GM18907 (cell line): ENCODE measurements at regions not wholly inside any gene's neighbourhood (a gene's known extent, or its start where the extent isn't known, plus 50 kb on each side); places are given as distances from the start of the nearest gene placed in this dataset.
A peak's percentile ranks its signal among the peaks of the same experiment; 100 is the strongest.
"Not testable (repeated sequence)": the region's sequence is repeated elsewhere in the genome, so short reads cannot be mapped to it uniquely, and the experiment has no call there.

Experiments
- ATAC-seq: cut with Tn5 transposase; IDR thresholded peaks from one replicate; pipeline ENCODE4 v1.9.1; 2021; ENCODE audit warnings: mild to moderate bottlenecking, moderate library complexity; ENCODE audit not compliant: unreplicated experiment

DNA sequence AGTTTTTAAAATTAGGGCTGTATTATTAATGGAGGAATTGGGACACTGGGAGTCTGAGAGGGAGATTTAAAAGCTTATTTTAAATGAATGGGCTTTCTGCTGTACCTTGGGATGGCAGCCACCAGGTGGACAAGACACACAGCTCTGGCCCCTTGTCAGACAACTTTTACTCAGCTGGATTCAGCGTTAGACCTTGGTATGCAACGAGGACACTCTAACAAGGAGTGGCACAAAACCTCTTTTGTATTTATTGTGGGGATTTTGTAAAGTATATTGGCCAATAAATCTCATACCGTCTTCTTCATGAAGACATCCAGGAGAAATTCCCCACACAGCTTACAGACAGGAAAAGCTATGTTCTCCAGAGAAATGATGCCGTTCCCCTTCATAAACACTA is 105.7 kb downstream of the LCA5 start:
- no peak for ATAC-seq

DNA sequence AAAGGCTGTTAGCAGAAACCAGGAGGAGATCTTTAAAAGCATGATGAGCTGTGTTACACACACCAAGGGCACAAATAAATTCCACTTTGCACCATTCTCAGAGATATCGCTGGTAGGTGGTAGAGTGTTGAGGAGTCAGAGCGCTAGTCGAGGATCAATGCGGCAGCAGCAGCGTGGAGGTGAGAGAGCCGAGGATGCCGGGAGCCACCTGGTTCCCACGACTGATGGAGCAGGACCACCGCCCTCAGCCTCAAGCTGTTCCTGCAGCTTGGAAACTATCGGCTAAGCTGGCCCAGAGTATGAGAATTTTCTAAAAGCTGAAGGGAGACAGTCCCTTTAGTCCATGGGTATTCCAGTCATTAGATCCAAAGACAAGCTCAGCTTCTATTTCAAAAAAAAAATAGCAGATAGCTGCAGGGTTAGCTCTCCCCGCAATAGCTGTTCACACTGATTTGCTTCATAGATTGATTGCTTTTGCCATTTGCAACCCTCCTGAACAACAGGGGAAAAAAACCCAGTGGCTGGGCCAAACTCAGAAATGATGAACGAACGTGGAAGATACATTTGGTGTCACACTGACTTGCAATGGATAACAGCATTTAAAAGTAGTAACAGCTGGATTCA is 106.2 kb downstream of the LCA5 start:
- no peak for ATAC-seq

DNA sequence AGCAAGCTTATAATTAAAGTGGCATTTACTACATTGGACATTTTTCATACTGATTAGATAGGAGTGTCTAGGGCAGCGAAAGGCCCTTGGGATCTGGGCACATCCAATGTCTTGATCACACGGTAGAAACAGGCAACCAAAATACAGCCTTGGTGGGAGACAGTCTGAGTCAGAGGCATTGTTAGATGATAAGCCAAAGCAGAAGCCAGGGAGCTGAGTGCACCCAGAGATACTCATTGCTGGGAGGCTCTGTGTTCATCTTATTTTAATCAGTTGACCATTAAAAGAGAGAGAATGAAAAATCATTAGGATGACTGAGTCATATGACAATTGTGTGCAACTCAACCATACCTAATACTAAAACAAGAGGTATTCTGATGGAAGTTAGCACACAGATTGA is 109.5 kb downstream of the LCA5 start:
- no peak for ATAC-seq

DNA sequence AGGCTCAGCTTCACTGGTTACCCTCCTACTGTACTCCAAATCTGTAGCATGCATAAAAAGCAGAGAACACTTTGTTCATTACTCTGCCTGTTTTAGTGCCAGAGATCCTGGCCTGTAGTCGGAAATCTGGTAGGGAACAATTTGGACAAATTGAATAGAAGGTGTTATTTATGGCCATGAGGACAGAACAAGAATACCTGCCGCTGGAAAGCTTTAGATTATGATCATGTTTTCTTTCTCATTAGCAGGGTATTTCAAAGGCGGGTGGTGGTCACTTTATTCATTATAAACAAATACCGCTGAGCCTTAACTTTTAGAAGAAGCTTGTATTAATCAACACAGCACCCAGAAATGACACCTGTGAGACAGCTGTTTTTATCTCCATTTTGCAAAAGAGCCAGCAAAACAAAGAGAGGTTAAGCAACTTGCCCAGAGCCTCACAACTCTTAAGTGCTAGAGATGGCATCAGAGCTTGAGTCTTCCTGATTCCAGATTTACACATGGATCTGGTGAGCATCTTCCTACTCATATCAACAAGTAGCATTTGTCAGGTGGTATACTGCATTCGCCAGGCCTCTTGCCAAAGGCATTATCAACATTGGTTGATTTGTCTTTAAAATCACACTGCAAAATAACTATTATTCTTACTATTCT is 110.5 kb downstream of the LCA5 start:
- no peak for ATAC-seq

DNA sequence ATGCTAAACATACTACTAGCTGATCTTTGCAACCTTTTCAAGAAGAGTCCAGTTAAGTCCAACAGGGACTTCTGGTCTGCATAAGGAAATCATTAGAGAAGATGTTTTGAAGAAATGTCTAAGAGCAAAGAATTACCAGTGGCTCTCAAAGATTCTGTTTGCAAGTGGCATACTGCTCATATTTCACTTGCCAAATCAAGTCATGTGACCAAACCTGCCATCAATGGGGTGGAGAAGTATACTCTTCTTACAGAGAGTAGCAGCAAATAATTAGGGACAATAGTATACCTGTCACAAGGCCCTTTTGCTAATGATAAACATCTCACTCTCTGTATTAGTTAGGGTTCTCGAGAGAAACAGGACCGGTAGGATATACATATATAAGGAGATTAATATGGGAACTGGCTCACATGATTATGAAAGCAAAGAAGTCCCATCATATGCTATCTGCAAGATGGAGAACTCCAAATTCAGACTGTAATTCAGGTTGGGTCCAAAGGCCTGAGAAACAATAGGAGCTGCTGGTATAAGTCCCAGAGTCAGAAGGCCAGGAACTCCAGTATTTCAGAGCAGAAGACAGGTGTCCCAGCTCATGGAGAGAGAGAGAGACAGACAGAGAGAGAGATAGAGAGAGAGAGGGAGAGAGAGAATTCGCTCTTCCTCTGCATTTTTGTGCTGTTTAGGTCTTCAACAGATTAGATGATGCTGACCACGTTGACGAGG is 111.5 kb downstream of the LCA5 start:
- ATAC-seq = no peak

DNA sequence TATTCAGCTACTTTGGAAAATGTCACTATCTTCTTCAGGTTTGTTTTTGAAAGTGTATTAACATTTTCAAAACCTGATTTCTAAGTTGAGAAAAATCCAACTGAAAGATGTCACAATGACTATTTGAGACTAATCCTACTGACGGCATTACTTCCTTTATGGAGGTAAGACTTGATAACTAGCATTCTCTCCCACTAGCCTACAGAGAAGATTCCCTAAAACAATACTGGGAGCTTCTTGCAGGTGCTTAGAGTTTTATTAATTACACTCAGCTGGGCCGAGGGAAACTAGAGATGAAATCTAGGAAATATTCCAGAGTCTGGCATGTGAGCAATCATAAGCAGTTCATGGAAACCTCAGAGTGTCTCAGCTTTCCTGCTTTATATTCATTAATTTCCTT is 114.0 kb downstream of the LCA5 start:
- ATAC-seq = no peak

DNA sequence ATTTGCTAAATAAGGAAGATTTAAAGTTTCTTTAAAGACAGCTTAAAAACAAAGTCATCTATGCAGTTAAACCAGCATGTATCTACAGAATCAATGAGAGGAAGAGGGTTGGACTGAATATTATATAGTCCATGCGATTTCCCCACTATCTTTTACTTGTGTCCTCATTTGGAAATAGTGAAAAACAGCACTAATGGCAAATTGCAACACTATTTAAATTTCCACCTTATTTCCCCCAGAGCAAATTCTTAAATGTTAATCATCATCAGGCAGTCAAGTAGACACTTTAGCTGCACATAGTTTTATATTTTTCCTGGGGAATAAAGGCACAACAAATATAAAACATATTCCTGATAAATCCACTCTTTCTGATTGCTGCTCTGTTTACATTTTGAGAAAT is 114.6 kb downstream of the LCA5 start:
- no peak for ATAC-seq

DNA sequence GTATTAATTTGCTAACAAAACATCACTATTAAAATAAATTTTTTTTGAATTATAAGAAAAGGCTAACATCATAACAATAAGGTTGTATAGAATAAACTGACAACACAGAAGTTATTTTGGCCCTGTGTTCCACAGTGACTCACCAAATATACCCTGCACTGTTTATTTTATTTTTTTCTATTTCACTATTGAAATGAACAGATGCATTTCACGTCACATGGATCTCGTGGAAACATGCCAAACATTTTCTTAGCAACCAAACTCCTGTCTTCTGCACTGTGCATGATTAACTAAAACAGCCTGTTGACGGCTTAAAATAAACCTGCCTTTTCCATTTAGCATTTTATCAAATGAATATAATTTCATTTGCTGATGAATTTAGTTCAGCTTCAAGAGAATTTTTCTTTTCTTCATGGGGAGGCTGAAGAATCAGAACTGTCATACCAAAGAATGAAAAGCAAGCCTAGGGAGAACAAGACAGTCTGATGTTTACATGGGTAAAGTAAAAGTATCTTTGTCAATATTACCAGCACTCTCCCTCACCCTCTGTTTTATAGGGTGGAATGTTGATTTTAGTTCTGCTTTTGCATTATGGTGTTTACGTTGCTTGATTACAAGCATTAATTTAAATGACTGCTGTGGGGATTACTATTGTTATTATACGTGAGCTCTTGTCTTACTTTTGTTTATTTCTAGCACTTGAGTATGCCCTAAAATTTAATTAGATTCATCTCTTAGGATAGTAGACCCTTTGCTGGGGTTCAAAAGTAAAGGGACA is 115.3 kb downstream of the LCA5 start:
- peak; percentile 80 for ATAC-seq

DNA sequence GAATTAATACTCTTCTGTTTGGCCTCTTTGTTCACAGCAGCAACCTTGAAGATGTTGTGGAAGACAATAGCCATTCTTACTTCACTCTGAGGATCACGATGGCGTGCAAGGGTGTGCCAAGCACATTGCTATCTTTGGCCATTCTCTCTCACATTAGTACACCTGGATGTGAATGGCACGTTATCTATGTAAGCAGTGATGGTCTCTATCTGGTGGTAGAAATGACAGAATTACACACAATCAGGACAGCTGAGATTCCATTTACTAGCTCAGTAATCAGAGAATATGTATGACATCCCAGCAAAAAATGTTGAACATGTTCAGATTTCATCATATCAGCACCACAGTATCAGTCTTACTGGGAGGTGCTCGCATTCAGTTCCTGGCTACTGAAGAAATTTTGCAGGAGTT is 116.2 kb downstream of the LCA5 start:
- no peak for ATAC-seq

DNA sequence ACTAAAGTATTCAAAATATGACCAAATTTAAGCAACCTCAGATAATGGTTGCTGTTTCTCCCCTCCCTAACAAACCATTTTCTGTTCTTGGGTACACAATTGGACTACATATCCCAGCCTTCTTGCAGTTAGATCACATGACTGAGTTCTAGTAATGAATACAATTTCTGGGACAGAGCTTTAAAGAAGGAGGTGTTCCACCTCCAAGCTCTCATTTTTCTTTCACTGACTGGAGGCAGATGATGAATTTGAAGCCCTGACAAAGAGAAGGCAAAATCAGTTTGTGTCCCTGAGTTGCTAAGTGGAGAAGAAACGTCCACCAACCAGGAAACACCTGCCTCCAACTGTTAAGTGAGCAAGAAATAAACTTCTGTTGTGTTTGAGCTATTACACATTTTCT is 117.2 kb downstream of the LCA5 start:
- ATAC-seq = no peak

DNA sequence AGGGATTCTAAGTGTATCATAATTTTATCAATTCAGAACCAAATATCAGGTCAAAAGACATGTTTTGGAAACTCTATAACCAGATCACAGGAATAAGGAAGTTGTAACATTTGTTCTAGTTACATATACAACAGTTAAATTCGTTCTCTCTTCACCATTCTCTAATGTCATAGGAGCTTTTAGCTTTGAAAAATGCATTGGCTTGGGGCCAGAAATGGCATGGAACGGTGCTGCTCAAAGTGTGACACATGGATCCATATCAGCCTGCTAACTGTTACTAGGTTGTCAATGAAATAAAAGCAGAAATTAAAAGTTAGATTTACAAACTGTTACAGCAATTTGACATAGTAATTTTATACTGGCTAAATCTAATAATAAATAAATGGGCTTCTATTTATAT is 120.3 kb downstream of the LCA5 start:
- no peak for ATAC-seq

DNA sequence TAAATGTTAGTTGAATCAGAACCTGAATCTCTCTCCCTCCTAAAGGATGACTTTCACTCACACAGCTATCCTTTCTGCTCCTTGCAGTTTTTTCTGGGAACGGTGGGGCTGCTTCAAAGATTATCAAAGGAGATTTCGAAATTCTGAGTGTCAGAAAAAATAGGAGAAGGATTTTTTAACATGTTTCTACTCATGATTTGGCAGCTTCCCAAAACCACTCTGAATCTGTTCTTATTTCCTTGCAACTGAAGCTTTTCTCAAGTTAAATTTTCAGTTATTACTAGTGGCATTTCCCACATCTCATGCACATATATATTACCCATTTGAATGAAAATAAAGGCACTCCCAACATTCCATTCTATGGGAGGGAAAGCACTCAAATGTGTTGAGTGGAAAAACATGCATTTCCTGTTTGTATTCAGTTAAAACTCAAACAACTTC is 123.6 kb downstream of the LCA5 start:
- ATAC-seq = no peak

DNA sequence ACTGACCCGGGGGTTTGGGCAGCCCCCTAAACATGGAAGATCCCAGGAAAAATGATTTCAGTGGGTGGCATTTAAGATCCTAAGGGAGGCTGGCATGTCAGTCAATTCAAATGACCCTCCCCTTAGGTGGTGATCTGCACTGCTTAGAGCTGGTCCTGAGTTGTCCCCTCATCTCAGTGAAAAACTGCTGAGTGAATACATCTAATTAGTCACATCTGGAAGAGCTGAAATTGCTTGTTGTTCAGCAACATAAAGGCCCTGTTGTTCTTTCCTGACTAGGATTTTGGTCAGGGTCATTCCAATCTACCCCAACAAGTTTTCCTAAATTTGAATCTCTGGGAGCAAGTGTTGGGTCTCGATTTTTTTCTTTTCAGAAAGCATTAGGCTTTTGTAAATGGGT is 126.4 kb downstream of the LCA5 start:
- ATAC-seq = no peak

DNA sequence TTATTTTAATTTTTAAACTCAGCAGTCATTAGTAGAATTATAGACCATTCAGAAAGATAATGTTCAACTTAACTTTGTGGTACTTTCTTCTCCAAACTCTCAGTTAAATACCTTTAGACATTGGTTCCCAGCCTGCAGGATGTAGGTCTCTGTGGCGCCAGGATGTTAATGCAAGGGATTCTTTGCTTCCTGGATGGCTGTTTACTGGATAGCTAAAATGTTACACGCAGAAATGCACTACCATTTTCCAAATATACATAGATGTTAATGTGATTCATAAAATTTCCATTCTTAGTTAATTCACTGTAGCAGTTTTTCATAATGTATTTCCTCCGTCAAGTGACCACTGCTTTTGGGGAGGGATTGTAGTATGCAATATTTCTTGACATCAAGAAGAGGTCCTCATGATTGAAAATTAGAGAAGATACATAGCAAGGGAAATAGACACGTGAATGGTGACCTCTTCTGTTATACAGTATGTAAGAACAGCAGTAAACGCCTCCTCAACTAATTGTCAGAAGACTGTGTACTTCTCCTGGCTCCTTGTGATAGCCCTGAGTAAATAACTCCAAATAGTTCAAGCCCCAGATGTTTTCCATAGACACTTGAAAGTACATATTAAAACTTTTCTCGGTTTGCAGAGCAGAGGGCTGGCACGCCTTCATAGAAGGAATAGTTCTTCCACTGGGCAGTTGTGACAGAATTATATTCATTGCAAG is 128.8 kb downstream of the LCA5 start:
- ATAC-seq = no peak

DNA sequence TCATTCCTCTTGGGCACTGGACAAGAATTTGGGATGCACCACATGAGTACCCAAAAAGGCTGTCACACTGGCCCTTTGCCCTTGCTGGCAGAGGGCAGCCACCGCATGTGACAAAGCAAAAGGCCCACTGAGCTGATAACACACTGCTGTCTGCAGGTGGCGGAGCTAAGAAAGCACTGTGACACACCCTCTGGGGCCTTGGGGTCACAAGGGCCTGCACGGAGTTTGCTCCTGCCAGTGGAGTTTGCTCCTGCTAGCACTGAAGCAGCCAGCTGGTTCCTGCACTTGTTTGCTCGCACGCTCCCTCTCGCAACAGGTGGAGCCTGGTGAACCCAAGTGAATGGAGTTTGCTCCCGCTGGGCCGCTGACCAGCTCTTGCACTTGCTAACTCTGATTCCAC is 132.6 kb downstream of the LCA5 start:
- no peak for ATAC-seq

DNA sequence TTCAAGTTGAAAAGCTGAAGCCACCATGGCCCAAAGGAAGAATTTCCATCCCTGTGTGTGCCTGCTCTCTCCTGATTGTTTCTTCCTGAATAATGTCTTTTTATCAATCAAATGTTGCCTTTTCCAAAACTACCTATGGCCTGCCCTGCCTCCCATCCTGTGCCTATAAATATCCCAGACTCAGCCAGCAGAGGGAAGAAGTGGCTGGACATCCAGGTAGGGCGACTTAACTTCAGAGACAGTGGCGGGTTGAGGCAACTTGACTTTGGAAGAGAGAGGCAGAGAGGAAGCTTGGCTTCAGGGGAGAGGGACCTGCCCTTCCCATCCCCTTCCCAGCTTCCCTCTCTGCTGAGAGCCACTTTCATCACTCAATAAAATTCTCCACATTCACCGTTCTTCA is 133.0 kb downstream of the LCA5 start:
- ATAC-seq = no peak

DNA sequence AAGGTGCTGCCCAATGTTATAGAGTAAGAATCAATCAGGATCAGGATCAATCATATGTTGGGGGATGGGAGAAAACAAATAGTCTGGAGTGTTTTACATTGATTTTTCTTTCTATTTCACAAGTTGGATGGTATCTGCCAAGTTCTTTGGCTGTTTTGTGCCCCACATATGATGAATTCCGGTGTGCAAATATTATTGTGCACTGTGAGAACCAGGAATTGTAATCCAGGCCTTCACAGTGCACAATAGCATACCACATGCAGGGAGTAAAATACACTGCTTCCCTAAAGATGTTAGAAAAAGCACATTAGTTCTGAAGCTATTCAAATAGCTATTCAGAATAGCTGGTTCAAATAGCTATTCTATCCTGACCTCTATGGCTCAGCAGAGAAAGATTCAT is 133.7 kb downstream of the LCA5 start:
- ATAC-seq = no peak

DNA sequence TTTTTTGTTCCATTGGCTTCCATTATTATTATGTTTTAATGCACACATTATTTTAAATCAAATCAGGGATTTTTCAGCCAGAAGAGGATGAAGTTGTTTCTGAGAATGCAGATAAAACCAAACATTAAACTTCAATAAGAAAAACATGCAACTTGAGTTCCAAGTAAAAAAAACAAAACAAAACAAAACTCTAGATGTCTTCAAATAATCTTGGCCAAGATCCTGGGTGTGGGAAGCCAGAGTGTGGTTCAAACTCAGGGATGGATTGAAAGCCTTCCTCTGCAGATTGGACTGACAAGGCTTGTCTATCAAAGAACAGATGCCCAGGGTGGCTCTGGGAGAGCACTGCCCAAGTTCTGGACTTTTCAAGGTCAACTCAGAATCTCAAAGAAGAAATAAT is 134.1 kb downstream of the LCA5 start:
- no peak for ATAC-seq

DNA sequence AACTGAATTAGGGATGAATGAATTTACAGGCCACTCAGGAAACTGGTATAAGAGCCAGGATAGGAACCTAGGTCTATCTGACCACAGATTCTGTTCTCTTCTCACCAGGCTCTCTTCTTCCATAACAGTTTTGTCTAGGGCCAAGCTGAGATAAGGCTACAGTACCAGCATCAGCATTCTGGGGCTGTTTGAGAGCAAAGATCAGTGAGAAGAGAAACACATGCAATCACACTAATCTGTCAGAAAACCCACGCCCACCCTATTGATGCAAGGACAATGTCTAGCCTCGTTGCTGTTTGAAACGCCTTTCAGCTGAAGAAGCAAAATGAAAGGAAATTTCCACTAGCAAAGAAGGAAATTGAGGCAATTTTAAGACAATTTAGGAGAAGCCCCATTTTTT is 137.7 kb downstream of the LCA5 start:
- no peak for ATAC-seq

DNA sequence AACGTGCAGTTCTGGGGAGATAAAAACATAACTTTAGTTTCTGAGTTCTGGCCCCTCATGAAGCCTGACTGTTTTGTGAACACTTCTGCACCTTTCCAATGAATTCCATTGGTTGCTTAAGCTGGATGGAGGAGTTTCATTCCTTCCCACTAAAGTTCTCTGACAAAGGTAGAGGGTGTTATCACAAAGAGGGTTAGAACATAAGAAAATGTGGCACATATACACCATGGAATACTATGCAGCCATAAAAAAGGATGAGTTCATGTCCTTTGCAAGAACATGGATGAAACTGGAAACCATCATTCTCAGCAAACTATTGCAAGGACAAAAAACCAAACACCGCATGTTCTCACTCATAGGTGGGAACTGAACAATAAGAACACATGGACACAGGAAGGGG is 138.6 kb downstream of the LCA5 start:
- not testable (repeated sequence) for ATAC-seq

DNA sequence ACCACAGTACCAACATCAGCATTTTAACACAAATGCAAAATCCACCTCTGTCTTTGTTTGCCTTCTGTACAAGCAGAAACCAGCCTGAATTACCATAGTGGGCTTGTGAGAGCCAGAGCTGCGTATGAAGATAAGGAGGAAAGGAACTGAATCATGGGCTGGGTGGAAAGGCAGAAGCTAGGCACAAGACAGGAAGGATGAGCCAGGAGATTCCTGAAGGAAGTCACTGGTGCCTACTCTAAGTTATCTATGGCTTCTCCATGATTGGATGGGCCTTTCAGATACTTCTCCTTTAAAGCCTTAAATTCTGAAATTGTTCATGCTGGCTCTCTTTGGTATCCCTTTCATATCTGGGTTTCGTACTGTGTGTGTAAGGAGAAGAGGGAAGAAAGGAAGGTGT is 140.6 kb downstream of the LCA5 start:
- ATAC-seq = no peak
